DMS 273 treated with DMSO at 0.1 percent for 48 hours (cell line): ENCODE measurements at regions not wholly inside any gene's neighbourhood (a gene's known extent, or its start where the extent isn't known, plus 50 kb on each side); places are given as distances from the start of the nearest gene placed in this dataset.

Experiments
- DNase-seq: peaks from one replicate; lab custom pipeline; 2025; lab: John Stamatoyannopoulos, UW

DNA sequence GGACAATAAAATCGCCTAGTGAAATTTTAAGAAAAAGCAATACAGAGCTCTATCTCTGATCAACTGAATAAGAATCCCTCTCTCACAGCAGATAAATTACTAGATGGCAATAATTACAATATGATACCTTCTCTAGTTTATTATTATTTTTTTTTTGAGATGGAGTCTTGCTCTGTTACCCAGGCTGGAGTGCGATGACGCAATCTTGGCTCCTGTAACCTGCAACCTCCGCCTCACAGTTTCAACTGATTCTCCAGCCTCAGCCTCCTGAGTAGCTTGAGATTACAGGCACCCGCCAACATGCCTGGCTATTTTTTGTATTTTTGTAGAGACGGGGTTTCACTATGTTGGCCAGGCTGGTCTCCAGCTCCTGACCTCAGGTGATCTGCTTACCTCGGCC lies 129.3 kb upstream of the PTCHD4 start:
- DNase-seq = no peak

DNA sequence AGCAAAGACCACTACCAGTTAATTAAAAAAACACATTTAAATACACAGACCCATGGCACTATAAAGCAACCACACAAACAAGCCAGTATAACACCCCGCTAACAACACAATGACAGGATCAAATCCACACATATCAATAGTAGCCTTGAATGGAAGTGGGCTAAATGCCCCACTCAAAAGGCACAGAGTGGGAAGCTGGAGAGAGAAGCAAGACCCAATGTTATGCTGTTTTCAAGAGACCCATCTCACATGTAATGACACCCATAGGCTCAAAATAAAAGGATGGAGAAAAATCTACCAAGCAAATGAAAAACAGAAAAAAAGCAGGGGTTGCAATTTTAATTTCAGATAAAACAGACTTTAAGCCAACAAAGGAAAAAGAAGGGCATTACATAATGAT lies 125.4 kb upstream of the PTCHD4 start:
- no peak for DNase-seq

DNA sequence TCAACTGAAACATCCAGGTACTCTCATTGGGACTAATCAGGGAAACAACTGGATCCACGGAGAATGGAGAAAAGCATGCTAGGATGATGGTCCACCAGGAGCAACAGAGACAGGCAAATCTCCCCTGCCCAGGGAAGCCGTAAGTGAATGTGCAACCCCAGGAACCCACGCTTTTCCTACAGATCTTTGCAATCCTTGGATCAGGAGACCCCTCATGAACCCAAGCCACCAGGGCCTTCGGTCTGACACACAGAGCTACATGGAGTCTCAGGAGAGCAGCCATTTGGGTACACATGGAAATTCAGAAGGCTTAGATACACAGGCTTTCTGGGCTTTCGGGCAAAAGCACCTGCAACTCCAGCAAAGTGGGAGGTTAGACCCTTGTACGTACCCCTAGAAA lies 122.1 kb upstream of the PTCHD4 start:
- DNase-seq = no peak

DNA sequence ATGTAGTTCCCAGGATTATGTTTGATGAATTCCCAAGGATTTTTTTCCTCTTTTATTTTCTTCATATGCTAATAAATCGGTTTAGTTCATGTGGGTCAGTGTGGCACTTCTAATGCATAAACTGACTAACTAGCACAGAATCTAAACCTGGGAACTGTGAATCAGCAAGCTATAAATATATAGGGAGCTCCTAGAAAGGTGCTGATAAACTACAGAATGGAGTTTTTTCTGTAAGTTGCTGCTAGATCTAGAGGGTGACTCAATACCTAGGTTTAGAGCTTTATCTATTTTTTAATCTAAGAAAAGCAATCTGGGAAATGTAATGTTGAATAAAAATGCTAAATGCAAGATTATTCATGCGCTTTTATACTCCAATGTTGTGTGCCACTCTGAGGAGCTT lies 118.8 kb upstream of the PTCHD4 start:
- no peak for DNase-seq

DNA sequence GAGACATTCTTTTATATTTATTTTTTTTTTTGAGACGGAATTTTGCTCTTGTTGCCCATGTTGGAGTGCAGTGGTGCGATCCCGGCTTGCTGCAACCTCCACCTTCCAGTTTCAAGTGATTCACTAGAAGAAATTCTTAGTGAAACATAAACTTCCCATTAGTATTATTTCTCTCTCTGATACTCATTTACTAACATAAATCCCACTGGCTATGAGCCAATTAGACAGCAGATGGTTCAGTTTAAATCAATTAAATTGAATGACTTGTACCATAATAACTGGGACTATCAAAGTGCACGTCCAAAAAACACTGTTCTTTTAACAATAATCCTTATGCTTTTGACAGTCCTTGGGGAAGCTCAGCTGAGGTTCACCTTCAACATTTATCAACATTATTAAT lies 111.2 kb upstream of the PTCHD4 start:
- no peak for DNase-seq

DNA sequence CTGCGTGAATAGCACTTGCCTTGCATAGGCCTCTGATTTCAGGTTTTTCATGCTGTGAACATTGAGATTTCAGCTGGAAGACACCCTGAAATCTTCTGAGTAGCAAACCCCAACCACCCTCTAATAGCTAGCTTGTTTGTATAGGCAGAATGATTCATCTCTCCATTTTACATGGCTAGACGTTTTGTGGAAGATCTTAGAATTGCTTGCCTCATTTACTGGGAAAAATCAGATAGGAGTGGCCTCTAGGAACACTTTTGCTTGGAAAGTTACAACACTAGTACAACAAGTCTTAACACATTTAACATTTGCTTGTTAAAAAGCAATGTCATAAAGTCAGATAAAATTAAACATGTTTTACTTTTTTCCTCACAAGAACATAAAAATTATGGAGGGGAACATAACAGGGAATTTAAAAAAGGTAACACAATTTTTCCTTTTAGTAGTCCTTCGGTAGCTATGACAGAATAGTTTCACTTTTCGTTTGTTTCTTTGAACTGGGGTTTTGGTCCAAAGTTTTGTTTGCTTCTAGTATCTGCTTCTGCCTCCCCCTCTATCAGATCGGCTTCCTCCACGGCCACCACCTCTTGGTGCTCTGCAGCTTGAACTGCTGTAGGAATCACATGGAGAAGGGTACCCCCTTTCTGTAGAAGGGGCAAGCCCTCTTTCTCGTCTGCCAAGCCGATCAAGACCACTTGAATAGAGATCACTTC lies 102.2 kb upstream of the PTCHD4 start:
- DNase-seq = no peak

DNA sequence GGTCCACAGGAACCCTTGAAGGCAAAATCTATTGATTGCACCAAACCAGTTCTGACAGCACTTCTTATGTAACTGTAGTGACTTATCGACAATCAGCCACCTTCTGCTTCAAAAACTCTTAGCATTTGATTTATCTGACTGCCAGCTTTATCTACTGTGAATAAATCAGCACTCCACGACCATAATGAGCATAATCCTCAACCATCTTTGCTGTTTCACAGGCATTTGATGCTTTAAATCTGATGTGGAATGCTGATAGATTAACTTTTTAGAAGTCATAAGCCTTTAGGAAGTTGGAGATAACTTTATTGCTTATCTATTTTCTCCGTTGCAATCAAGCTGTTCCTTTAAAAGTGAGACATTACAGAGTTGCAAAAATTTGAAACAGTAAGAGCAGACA lies 101.5 kb upstream of the PTCHD4 start:
- DNase-seq = no peak

DNA sequence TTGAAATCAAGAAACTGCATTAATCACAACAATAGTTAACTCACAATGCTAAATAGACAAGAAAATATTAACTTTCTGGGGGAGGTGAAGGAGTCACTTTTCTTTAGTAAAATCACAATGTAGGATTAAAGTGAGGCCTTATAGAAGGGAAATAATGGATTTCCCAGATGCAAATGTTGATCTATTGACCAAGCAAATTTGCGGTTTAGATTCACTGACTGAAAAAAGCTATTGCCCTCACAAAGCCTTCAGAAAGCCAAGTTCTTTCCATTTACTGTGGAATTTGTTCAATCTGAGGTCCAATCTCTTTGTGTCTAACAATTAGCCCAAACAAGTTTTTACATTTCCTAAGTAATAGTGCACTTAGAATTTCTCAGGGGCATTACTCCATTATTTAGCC lies 95.1 kb upstream of the PTCHD4 start:
- no peak for DNase-seq

DNA sequence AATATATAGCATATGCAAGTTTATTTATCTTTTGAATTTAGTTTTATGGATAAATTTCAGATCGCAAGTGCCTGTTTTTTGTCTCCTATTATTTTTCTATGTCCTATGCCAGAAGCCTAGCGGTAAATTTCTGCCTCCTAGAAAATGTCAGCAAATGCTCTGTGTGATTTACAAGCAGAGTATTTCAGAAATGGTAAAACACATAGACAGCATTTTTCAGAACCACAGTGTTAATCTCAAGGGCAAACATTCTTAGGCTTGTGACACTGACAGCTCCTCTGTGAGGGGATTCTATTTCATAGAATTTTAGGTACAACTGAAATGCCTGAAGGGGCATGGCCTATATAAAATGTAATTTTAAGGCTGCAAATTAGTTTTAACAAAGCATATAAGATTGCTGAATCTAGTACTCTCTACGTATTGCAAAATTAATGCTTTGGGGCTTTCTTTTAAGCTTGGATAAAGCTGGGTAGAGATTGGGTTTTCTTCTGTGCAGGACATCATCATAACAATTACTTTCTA lies 89.9 kb upstream of the PTCHD4 start:
- no peak for DNase-seq

DNA sequence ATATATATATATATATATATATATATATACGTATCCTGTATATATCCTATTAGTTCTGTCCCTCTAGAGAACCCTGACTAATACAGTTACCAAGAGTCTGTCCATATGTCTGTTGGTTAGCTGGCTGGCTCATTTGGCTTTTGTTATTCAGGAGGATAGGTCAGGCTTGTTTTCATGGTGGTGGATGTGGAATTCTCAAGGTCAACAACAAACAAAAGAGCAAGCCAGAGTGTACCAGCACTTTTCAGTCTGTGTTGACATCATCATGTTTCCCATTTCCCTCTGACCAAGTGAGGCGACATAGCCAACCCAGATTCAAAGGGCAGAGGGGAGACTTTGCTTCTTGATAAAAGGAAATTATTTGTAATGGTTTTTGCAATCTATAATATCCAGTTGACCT lies 88.5 kb upstream of the PTCHD4 start:
- no peak for DNase-seq

DNA sequence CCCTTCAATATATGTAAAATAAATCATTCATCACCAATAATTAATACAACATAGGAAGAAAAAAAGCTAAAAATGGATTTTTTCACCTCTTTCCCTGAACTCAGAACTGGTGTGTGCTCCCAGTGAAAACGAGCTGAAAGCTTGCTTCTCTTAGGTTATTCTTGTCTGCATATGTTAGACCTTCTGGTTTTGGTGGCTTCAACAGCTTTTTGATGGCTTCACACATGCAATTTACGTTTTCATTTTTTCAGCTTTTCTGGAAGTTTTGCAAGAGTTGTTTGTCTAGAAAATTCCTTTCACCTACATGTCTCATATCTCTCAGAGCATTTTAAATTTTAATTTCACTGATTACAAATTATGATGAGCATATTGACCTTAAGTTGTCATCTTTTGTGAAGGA lies 86.9 kb upstream of the PTCHD4 start:
- DNase-seq = no peak

DNA sequence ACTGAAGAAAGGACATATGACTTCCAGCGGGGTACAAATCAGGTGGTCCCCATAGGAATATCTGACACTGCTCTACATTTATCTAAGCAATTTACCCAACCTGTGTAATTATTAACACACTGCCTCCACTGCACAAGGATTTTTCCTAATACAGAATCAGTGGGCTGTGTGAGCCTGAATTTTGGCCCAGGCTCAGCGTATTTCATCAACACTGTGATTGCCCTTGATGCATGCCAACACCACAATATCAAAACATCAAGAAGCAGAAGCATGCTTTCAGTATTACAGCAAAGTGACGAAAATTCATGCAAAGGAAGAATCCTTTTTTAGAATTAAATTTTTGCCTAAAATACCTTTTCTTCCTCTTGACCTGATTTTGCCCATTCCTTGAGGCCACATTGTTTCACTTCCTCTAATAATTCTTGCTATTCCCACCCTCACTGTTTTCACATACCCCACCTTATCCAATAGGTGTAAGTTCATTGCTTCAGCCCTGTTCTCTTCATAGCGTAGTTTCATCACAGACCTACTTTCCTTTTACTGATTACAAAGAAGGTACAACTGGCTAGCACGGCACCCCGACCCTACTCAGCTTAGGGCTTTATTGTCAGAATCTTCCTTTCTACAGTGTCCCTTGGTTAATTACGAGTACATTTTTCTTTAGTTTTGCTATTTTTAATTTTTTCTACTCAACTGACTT lies 83.7 kb upstream of the PTCHD4 start:
- no peak for DNase-seq

DNA sequence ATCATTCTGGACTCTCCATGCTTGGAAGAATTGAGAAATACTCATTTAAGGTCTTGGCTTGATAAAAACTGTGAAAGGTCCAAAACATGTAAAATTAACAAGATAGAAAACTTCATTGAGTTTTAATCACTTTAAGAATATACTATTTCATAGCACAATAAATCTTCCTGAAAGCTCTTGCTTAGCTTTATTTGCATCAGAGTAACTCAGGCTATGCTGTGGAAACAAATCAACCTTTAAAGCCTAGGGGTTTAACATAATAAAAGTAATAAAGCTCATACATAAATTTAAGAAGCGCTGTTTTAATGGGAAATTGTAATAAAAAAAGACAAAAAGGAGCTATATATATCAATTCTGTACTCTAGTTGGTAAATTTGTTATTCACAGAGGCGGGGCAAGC lies 77.2 kb upstream of the PTCHD4 start:
- no peak for DNase-seq

DNA sequence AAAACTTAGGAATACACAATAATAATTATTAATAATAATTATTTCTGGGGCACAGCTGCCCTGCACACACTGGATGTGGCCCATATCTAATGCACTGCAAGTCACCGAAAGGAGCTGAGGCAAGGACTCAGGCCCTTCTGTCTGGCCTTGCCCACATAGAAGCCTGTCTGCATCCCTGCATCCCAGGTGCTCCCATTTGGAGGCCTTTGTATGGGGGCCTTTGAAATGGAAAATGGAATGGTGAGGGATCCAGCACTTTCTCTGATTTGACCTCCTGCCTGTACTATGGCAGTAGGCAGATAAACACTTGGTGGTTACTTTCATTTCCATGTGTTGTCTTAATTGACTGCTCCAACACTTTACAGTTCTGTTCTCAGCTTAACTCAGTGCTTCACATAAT lies 75.7 kb upstream of the PTCHD4 start:
- no peak for DNase-seq

DNA sequence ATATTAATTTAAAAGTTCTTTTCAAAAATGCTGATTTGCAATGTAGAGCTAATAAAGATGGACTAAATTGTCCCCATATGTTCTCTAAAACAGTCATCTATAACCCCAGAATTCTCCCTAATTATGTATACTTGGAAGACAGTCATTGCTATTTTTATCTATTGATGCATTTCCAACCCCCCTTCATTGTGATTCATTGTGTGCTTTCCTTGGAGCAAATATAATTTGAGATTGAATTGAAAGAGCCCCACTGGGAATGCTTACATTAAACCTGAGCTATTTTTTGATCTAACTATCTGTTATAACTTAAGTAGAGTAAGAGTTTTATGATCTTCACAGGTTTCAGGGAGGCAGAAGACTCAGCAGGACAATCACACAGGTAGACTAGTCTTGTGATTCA lies 73.7 kb upstream of the PTCHD4 start:
- no peak for DNase-seq

DNA sequence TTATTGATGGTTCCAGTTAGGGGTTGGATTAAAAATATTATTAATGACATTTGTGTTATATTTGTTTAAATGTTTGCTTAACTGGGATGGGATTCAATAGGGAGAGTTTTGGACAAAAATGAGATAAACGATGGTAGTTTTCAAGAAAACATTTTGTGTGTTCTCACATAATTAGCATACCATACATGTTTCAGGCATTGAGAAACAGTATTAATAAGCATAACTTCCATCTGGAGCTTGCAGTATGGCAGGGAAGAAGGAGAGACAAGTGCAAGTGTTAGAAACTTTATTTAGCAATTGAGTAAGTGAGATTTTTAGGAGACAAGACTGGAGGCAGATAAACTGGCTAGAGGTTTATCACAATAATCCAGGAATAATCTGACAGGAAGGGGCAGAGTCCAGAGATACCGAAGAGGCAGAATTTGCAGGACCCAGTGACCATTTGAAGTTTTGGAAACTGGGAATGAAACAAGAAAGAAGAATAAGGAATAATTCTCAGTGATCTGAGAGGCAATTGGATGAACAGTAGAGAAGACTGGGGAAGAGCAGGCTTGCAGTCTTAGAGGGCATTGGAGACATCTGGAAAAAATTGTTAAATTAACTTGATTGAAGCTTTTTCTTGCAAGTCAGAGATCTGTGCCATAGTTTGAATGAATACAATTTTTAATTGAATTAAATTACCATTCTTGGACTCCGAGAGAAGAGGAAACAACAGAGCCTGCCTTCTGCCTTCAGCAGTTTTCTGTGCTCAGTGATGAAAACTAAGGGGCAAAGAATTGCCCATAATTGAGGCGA lies 73.0 kb upstream of the PTCHD4 start:
- no peak for DNase-seq

DNA sequence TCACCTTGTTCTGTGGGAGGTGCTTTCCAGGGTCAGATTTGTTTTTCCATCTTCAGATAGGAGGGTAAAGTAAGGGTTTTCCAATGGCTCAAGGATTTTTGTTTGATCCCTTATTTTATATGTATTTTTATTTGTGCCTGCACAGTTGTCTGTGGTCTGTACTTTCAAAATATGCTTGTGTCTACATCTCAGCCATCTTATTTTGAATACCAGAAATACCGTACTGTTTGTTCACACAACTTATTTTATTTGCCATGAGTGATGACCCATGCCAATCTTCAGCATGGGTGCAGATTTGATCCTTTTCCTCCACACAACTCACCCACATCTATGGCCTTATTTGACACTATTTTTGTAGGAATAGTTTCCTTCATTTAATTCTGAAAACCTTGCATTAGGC lies 72.2 kb upstream of the PTCHD4 start:
- no peak for DNase-seq

DNA sequence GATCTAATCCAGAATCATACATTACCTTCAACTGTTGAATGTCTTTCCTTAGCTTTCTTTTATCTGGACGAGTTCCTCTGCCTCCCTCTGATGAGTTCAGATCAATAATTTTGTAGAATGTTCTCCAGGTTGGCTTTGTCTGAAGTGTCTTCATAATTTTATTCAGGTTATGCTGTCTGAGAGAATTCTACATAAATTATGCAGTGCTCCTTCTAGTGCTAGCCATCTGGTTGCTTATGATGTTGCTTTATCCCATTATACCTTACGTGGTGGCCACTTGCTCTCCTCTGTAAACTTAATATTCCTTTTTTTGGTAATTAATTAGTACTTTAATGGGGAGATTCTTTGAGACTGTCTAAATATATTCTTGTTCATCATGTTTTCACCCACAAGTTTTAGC lies 67.7 kb upstream of the PTCHD4 start:
- no peak for DNase-seq

DNA sequence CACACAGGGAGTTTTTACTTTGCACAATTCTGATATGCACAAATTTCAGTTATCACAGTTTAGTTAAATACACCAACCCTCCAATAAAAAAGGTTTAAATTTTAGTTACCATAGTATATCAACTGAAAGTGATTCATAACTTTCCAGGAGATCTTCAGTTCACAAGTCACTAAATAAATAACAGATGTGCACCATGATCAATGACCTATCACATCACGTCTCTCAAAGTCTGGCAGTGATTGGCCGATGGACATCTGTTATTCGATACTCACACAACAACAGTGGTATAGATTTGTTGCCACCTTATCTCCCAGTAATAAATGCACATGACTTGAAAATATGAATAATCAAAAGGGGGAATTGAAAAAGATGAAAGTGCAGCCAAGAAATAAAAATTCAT lies 66.8 kb upstream of the PTCHD4 start:
- DNase-seq = no peak

DNA sequence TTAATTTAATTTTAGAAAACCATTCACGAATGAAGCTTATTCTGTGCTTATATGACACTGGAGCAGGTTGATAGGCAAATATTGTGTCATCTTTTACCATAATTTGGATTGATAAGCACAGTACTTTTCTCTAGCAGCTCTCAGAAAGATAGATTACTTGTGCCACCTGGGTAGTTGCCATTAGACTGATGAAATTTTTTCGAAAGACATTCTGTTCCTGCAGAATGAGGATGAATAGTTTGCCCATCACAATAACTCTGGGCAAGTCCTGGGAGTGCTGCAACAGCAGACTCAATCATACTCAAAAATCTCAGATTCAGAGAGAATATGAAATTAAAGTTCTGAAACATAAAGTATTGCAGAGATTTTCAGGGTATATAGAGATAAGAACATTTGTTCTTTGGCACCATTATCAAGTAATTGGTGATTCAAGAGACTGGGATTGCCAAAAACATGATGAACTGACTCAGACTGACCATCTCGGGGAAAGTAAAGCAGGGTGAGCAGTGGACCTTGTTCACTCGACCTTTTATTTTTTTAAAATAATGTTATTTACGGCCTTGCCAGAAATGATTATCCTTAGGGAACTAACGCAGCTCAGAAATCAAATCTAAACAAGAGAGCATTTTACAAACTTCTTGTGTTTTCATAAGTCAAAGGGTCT lies 65.8 kb upstream of the PTCHD4 start:
- no peak for DNase-seq

DNA sequence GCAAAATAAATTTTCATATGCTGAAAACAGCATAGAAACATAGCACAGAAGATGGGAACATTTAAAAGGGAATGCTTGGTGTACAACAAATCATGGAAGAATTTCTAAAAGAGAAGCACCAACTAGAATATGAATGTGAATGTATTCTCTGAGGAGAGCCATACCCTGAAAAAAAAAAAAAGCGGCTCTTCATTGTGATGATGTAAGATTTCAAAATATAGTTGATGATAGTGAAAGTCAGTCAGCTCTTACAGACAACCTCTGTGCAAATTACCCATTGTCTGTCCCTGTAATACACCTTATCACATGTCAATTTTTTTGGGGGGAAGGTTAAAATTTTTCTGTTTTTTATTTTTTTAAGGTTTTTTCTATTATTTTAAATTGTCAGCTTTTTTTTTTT lies 58.6 kb upstream of the PTCHD4 start:
- no peak for DNase-seq
